ENCODE measurements at regions not wholly inside any gene's neighbourhood (a gene's known extent, or its start where the extent isn't known, plus 50 kb on each side); places are given as distances from the start of the nearest gene placed in this dataset.

GRCh38 chr5:96506866-96507527 lies 73.9 kb upstream of the PCSK1 start:
- Histone ChIP-seq H3K4me1 (ENCODE audit: insufficient read depth, low read length) (no peaks in the 10 kb centered on the region), H3K36me3 (ENCODE audit: insufficient read depth, low read length) (no peaks in the 10 kb centered on the region), H3K27me3 (ENCODE audit: control insufficient read depth in 1 of 2, insufficient read depth in 2 of 2, low read length in 2 of 2) (no peaks in the 10 kb centered on the region), H3K4me3 (ENCODE audit: low read depth in 1 of 2, low read length in 2 of 2) (no peak overlapping the region), H3K9ac (ENCODE audit: low read length) (no peak overlapping the region), H3K27ac (ENCODE audit: low read depth, low read length) (no peak overlapping the region), H3K9me3 (ENCODE audit: low read length) (no peaks in the 10 kb centered on the region)

GRCh38 chr5:96509316-96509715 lies 76.3 kb upstream of the PCSK1 start:
- no peak overlapping the region for H3K4me3 ChIP-seq (ENCODE audit: low read depth in 1 of 2, low read length in 2 of 2)
- H3K27ac ChIP-seq (ENCODE audit: low read depth, low read length): no peak overlapping the region
- H3K9me3 ChIP-seq (ENCODE audit: low read length): no peaks in the 10 kb centered on the region
- no peak overlapping the region for H3K9ac ChIP-seq (ENCODE audit: low read length)
- no peaks in the 10 kb centered on the region for H3K4me1 ChIP-seq (ENCODE audit: insufficient read depth, low read length)
- no peaks in the 10 kb centered on the region for H3K36me3 ChIP-seq (ENCODE audit: insufficient read depth, low read length)
- no peaks in the 10 kb centered on the region for H3K27me3 ChIP-seq (ENCODE audit: control insufficient read depth in 1 of 2, insufficient read depth in 2 of 2, low read length in 2 of 2)

GRCh38 chr5:96509721-96510350 lies 76.8 kb upstream of the PCSK1 start:
- H3K27me3 ChIP-seq (ENCODE audit: control insufficient read depth in 1 of 2, insufficient read depth in 2 of 2, low read length in 2 of 2): no peaks in the 10 kb centered on the region
- H3K36me3 ChIP-seq (ENCODE audit: insufficient read depth, low read length): no peaks in the 10 kb centered on the region
- H3K27ac ChIP-seq (ENCODE audit: low read depth, low read length): no peak overlapping the region
- H3K9ac ChIP-seq (ENCODE audit: low read length): no peak overlapping the region
- H3K9me3 ChIP-seq (ENCODE audit: low read length): no peaks in the 10 kb centered on the region
- H3K4me1 ChIP-seq (ENCODE audit: insufficient read depth, low read length): no peaks in the 10 kb centered on the region
- no peak overlapping the region for H3K4me3 ChIP-seq (ENCODE audit: low read depth in 1 of 2, low read length in 2 of 2)

GRCh38 chr5:96516631-96517071 lies 83.6 kb upstream of the PCSK1 start:
- Histone ChIP-seq H3K27ac (ENCODE audit: low read depth, low read length) (no peak overlapping the region), H3K4me3 (ENCODE audit: low read depth in 1 of 2, low read length in 2 of 2) (no peak overlapping the region), H3K36me3 (ENCODE audit: insufficient read depth, low read length) (no peaks in the 10 kb centered on the region), H3K9me3 (ENCODE audit: low read length) (no peaks in the 10 kb centered on the region), H3K4me1 (ENCODE audit: insufficient read depth, low read length) (peaks cover 8% of the 10 kb centered on the region), H3K9ac (ENCODE audit: low read length) (no peak overlapping the region), H3K27me3 (ENCODE audit: control insufficient read depth in 1 of 2, insufficient read depth in 2 of 2, low read length in 2 of 2) (no peaks in the 10 kb centered on the region)

GRCh38 chr5:96517295-96517694 lies 84.2 kb upstream of the PCSK1 start:
- Histone ChIP-seq H3K9ac (ENCODE audit: low read length) (no peak overlapping the region), H3K27me3 (ENCODE audit: control insufficient read depth in 1 of 2, insufficient read depth in 2 of 2, low read length in 2 of 2) (no peaks in the 10 kb centered on the region), H3K36me3 (ENCODE audit: insufficient read depth, low read length) (no peaks in the 10 kb centered on the region), H3K9me3 (ENCODE audit: low read length) (no peaks in the 10 kb centered on the region), H3K4me3 (ENCODE audit: low read depth in 1 of 2, low read length in 2 of 2) (no peak overlapping the region), H3K4me1 (ENCODE audit: insufficient read depth, low read length) (peaks cover 8% of the 10 kb centered on the region), H3K27ac (ENCODE audit: low read depth, low read length) (no peak overlapping the region)

- Histone ChIP-seq H3K9me3 (ENCODE audit: low read length) (no peaks in the 10 kb centered on the region), H3K4me1 (ENCODE audit: insufficient read depth, low read length) (peaks cover 8% of the 10 kb centered on the region), H3K9ac (ENCODE audit: low read length) (no peak overlapping the region), H3K27me3 (ENCODE audit: control insufficient read depth in 1 of 2, insufficient read depth in 2 of 2, low read length in 2 of 2) (no peaks in the 10 kb centered on the region), H3K36me3 (ENCODE audit: insufficient read depth, low read length) (no peaks in the 10 kb centered on the region), H3K27ac (ENCODE audit: low read depth, low read length) (no peak overlapping the region), H3K4me3 (ENCODE audit: low read depth in 1 of 2, low read length in 2 of 2) (peak overlapping the region in 1 of 2 donors; percentile 5)
Observed at GRCh38 chr5:96520345-96520744, 87.3 kb upstream of the PCSK1 start.

- no peak overlapping the region for H3K9ac ChIP-seq (ENCODE audit: low read length)
- no peak overlapping the region for H3K4me3 ChIP-seq (ENCODE audit: low read depth in 1 of 2, low read length in 2 of 2)
- H3K4me1 ChIP-seq (ENCODE audit: insufficient read depth, low read length): no peaks in the 10 kb centered on the region
- peaks cover 3% of the 10 kb centered on the region for H3K9me3 ChIP-seq (ENCODE audit: low read length)
- no peaks in the 10 kb centered on the region for H3K27me3 ChIP-seq (ENCODE audit: control insufficient read depth in 1 of 2, insufficient read depth in 2 of 2, low read length in 2 of 2)
- H3K27ac ChIP-seq (ENCODE audit: low read depth, low read length): no peak overlapping the region
- H3K36me3 ChIP-seq (ENCODE audit: insufficient read depth, low read length): no peaks in the 10 kb centered on the region
Observed at GRCh38 chr5:96522635-96523355, 89.7 kb upstream of the PCSK1 start.

- H3K9ac ChIP-seq (ENCODE audit: low read length): no peak overlapping the region
Observed at GRCh38 chr5:96527768-96528661, 95.0 kb upstream of the PCSK1 start.

GRCh38 chr5:96528826-96529474 lies 95.9 kb upstream of the PCSK1 start:
- H3K36me3 ChIP-seq (ENCODE audit: insufficient read depth, low read length): no peaks in the 10 kb centered on the region
- H3K4me3 ChIP-seq (ENCODE audit: low read depth in 1 of 2, low read length in 2 of 2): no peak overlapping the region
- no peaks in the 10 kb centered on the region for H3K27me3 ChIP-seq (ENCODE audit: control insufficient read depth in 1 of 2, insufficient read depth in 2 of 2, low read length in 2 of 2)
- H3K27ac ChIP-seq (ENCODE audit: low read depth, low read length): no peak overlapping the region
- H3K4me1 ChIP-seq (ENCODE audit: insufficient read depth, low read length): no peaks in the 10 kb centered on the region
- H3K9me3 ChIP-seq (ENCODE audit: low read length): peaks cover 3% of the 10 kb centered on the region
- no peak overlapping the region for H3K9ac ChIP-seq (ENCODE audit: low read length)

More at GRCh38 chr5:96527768-96528661, 95.0 kb upstream of the PCSK1 start:
- Histone ChIP-seq H3K36me3 (ENCODE audit: insufficient read depth, low read length) (no peaks in the 10 kb centered on the region), H3K4me1 (ENCODE audit: insufficient read depth, low read length) (no peaks in the 10 kb centered on the region), H3K9me3 (ENCODE audit: low read length) (peaks cover 3% of the 10 kb centered on the region), H3K27me3 (ENCODE audit: control insufficient read depth in 1 of 2, insufficient read depth in 2 of 2, low read length in 2 of 2) (no peaks in the 10 kb centered on the region), H3K27ac (ENCODE audit: low read depth, low read length) (no peak overlapping the region), H3K4me3 (ENCODE audit: low read depth in 1 of 2, low read length in 2 of 2) (no peak overlapping the region)

GRCh38 chr5:96529559-96529958 lies 96.5 kb upstream of the PCSK1 start:
- Histone ChIP-seq H3K27me3 (ENCODE audit: control insufficient read depth in 1 of 2, insufficient read depth in 2 of 2, low read length in 2 of 2) (no peaks in the 10 kb centered on the region), H3K27ac (ENCODE audit: low read depth, low read length) (no peak overlapping the region), H3K4me1 (ENCODE audit: insufficient read depth, low read length) (no peaks in the 10 kb centered on the region), H3K4me3 (ENCODE audit: low read depth in 1 of 2, low read length in 2 of 2) (no peak overlapping the region), H3K9me3 (ENCODE audit: low read length) (peaks cover 3% of the 10 kb centered on the region), H3K9ac (ENCODE audit: low read length) (no peak overlapping the region), H3K36me3 (ENCODE audit: insufficient read depth, low read length) (no peaks in the 10 kb centered on the region)

All from muscle layer of colon (tissue), 2 donors.